Gastroesophageal sphincter (tissue), 3 donors: ENCODE measurements at regions not wholly inside any gene's neighbourhood (a gene's known extent, or its start where the extent isn't known, plus 50 kb on each side); places are given as distances from the start of the nearest gene placed in this dataset.

Experiments used
- CTCF ChIP-seq, 4 experiments: fragments of 200-600 bp in 2 of 4; fragments of 450-650 bp in 2 of 4; sonication (generic) in 1 of 4; IDR thresholded peaks; one replicate each; pipeline ENCODE4 v1.5.1; 2017 to 2019; ENCODE audit warnings: antibody characterized with exemption in 4 of 4, mild to moderate bottlenecking in 2 of 4, moderate library complexity in 2 of 4
- EP300 ChIP-seq: sonication (generic); formaldehyde crosslinking; IDR thresholded peaks from one replicate; pipeline ENCODE4 v1.6.1; 2017; ENCODE audit warnings: antibody characterized with exemption, mild to moderate bottlenecking
- POLR2A ChIP-seq, 2 donors: fragments of 450-650 bp; IDR thresholded peaks; one replicate each; pipeline ENCODE4 v1.6.1; 2017; ENCODE audit warnings: antibody characterized with exemption in 2 of 2, mild to moderate bottlenecking in 2 of 2, moderate library complexity in 1 of 2
- POLR2AphosphoS5 ChIP-seq: sonication (generic); formaldehyde crosslinking; IDR thresholded peaks from one replicate; pipeline ENCODE4 v1.6.1; 2017; ENCODE audit warnings: antibody characterized with exemption

- no peak for TF ChIP-seq CTCF (IDR thresholded peaks at IDR 0.05)
- TF ChIP-seq POLR2A (IDR thresholded peaks at IDR 0.05), result no peak
- TF ChIP-seq POLR2AphosphoS5, result no peak
- TF ChIP-seq EP300, result no peak
Observed at GRCh38 chr4:108249397-108249796, 80.7 kb upstream of the LEF1 start.
